Cardiac fibroblast (primary cell): ENCODE measurements at regions not wholly inside any gene's neighbourhood (a gene's known extent, or its start where the extent isn't known, plus 50 kb on each side); places are given as distances from the start of the nearest gene placed in this dataset.

Source experiments
- DNase-seq, 2 donors: peaks; one replicate each; pipeline versions ENCODE4 v3.0.0 to v3.0.0-alpha.2; 2010; ENCODE audit warnings: low read depth in 2 of 2
- H3K4me3 ChIP-seq, 2 donors: replicated peaks in 1 of 2; 1 replicate in 1 of 2; 2 replicates in 1 of 2; pipeline ENCODE4 v1.5.1; 2011; ENCODE audit warnings: low read depth in 2 of 2, low read length in 2 of 2, mild to moderate bottlenecking in 2 of 2, moderate library complexity in 1 of 2
- TF ChIP-seq, protein P1 (sequence below): IDR thresholded peaks from one replicate; pipeline ENCODE4 v1.5.1; 2011; ENCODE audit warnings: low read depth, mild to moderate bottlenecking, low read length, inconsistent platforms

DNA sequence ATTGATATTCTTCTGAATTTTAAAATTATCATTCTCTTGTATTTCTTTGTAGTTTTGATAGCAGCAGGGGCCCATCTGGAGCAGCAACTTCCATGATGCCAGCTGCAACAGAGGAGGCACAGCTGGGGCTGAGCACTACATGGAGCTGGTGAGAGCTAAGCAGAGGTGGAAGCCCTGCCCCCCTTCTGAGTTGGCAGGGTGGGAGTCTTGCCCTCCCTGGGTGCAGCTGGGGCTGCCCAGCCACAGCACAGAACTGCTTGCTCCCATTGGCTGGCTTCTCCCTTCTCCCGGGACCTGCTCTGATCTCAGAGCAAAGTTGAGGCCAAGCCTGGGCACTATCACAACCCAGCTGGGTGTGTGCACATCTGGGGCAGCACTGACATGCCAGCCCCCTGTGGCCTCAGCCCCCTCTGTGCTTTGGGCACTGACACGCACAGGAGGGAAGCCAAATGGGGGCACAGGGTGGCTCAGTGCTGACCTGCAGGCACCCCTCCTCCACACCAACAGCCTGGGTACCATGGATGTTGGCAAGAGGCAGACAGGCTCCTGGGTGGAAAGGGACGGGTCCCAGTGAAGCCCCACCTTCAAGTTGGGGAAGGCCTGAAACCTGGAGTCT, 69.1 kb upstream of the EYA4 start:
- no peak for DNase-seq
- H3K4me3 ChIP-seq: no peak overlapping the region
- TF ChIP-seq, protein P1, sequence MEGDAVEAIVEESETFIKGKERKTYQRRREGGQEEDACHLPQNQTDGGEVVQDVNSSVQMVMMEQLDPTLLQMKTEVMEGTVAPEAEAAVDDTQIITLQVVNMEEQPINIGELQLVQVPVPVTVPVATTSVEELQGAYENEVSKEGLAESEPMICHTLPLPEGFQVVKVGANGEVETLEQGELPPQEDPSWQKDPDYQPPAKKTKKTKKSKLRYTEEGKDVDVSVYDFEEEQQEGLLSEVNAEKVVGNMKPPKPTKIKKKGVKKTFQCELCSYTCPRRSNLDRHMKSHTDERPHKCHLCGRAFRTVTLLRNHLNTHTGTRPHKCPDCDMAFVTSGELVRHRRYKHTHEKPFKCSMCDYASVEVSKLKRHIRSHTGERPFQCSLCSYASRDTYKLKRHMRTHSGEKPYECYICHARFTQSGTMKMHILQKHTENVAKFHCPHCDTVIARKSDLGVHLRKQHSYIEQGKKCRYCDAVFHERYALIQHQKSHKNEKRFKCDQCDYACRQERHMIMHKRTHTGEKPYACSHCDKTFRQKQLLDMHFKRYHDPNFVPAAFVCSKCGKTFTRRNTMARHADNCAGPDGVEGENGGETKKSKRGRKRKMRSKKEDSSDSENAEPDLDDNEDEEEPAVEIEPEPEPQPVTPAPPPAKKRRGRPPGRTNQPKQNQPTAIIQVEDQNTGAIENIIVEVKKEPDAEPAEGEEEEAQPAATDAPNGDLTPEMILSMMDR: no peak

DNA sequence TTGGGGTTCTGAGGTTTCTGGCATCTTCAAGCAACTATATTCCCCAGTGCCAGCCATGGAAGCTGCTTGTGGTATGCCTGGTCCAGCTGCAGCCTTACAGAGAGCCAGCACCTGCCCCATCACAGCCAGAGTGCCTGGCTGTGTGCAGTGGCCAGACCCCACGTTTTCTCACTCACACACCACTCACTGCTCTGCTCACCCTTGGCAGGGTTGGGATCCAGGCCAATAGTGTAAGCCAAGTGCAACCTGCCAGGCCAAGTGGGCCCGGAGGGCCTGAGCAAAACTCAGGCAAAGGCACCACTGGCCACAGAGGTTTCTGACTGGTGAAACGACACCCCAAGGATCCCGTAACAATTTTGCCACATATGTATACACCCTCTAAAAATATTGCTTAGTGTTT, 67.9 kb upstream of the EYA4 start:
- TF ChIP-seq, protein P1: no peak
- DNase-seq: no peak
- no peak overlapping the region for H3K4me3 ChIP-seq

- H3K4me3 ChIP-seq: no peak overlapping the region
- no peak for DNase-seq
- TF ChIP-seq, protein P1: no peak
Measured at GRCh38 chr6:133179481-133179880, 61.7 kb upstream of the EYA4 start.

- DNase-seq: no peak
- no peak overlapping the region for H3K4me3 ChIP-seq
- TF ChIP-seq, protein P1: no peak
Measured at GRCh38 chr6:133183691-133184090, 57.5 kb upstream of the EYA4 start.

DNA sequence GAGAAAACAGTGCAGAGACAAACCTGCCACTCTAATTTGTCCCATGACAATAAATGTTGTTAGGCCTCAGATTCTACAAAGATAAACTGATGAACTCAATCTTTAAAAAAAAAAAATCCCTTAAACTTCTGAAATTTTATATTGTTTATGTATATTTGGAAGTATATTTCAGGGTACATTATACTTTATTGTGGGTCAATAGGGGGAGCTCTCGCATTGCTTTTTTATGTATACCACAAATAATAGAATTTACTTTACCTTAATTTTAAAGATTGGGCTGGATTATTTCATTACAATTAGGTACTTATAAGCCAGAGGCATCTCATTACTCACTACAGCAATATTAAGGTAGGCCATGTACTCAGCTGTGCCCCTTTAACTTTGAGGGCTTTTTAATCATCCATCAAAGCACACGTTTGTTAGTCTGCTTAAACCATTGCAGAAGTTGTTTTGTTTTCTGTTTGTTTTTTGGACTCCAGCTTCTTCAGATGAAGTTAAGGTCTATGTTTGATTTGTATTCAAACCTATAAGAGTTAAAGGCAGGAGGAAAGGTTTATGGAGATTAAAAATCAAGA, 56.3 kb upstream of the EYA4 start:
- DNase-seq: peak; percentile 60 to 62
- TF ChIP-seq, protein P1: peak; percentile 46
- H3K4me3 ChIP-seq: no peak overlapping the region

- no peak overlapping the region for H3K4me3 ChIP-seq
- TF ChIP-seq, protein P1: no peak
- no peak for DNase-seq
Measured at GRCh38 chr6:133185731-133186130, 55.4 kb upstream of the EYA4 start.

GRCh38 chr6:133187114-133187513, 54.0 kb upstream of the EYA4 start:
- TF ChIP-seq, protein P1: no peak
- no peak overlapping the region for H3K4me3 ChIP-seq
- no peak for DNase-seq
